A549 (cell line): ENCODE measurements at regions not wholly inside any gene's neighbourhood (a gene's known extent, or its start where the extent isn't known, plus 50 kb on each side); places are given as distances from the start of the nearest gene placed in this dataset.

ENCODE experiments used
- ATAC-seq, 2 experiments: fragments of 200-7000 bp in 1 of 2; fragments of >200 bp in 1 of 2; cut with Nextera tagmentation in 1 of 2; cut with Tn5 transposase in 1 of 2; 3 replicates each; pipeline versions ENCODE4 v1.8.0 to v1.9.1; 2018 to 2020; ENCODE audit warnings: mild to moderate bottlenecking in 1 of 2, moderate library complexity in 1 of 2
- CTCF ChIA-PET: fragments of 300-600 bp; sonication (Branson Sonifier 250); formaldehyde crosslinking; extraction: SDS; loops from one replicate; lab custom pipeline; 2021; ENCODE audit warnings: antibody characterized with exemption, inconsistent platforms; lab: Yijun Ruan, JAX
- POLR2A ChIA-PET: fragments of 350-600 bp; formaldehyde crosslinking; extraction: SDS; loops from one replicate; lab custom pipeline; 2021; ENCODE audit warnings: antibody characterized with exemption, inconsistent platforms; lab: Yijun Ruan, JAX
- DNase-seq, 2 experiments: peaks; one replicate each; pipeline versions ENCODE4 v3.0.0 to v3.0.0-alpha.2; 2011 to 2016; ENCODE audit warnings: low read depth in 1 of 2, low spot score in 1 of 2
- FAIRE-seq: peaks from 2 replicates; lab custom pipeline; 2011; peaks lifted over from hg19 to GRCh38; lab: Jason Lieb, UNC
- H3K27ac ChIP-seq, 2 experiments: fragments of >200 bp; sonication (Bioruptor Twin); formaldehyde crosslinking; 3 replicates each; pipeline ENCODE4 v1.5.1; 2016 to 2017
- H3K4me1 ChIP-seq: fragments of >200 bp; sonication (Bioruptor Twin); formaldehyde crosslinking; 3 replicates; pipeline ENCODE4 v1.6.1; 2016
- H3K4me2 ChIP-seq: fragments of >200 bp; sonication (Bioruptor Twin); formaldehyde crosslinking; 3 replicates; pipeline ENCODE4 v1.6.1; 2016
- H3K4me3 ChIP-seq: fragments of >200 bp; sonication (Bioruptor Twin); formaldehyde crosslinking; 3 replicates; pipeline ENCODE4 v1.5.1; 2016
- H3K9me3 ChIP-seq: fragments of >200 bp; sonication (Bioruptor Twin); formaldehyde crosslinking; 3 replicates; pipeline ENCODE4 v1.6.1; 2016
- CBX2 ChIP-seq: fragments of 200-600 bp; sonication (generic); IDR thresholded peaks from 2 replicates; pipeline ENCODE4 v1.6.1; 2016; ENCODE audit warnings: low read depth, mild to moderate bottlenecking, borderline replicate concordance
- CHD2 ChIP-seq: fragments of 150-350 bp; IDR thresholded peaks from 2 replicates; pipeline ENCODE4 v1.6.1; 2014; ENCODE audit warnings: low read length; ENCODE audit not compliant: partially characterized antibody
- CHD4 ChIP-seq: fragments of 200-600 bp; sonication (generic); IDR thresholded peaks from 2 replicates; pipeline ENCODE4 v1.6.1; 2016; ENCODE audit warnings: antibody characterized with exemption, mild to moderate bottlenecking, borderline replicate concordance
- ELK1 ChIP-seq: fragments of 150-350 bp; IDR thresholded peaks from 2 replicates; pipeline ENCODE4 v1.6.1; 2014; ENCODE audit warnings: low read depth, mild to moderate bottlenecking, low read length
- EP300 ChIP-seq, 2 experiments: fragments of >200 bp; sonication (Bioruptor Twin); formaldehyde crosslinking; IDR thresholded peaks; 2 replicates in 1 of 2; 3 replicates in 1 of 2; pipeline ENCODE4 v1.6.1; 2016 to 2017
- FOSL2 ChIP-seq, 2 experiments: fragments of 450-650 bp in 1 of 2; fragments of >200 bp in 1 of 2; sonication (Bioruptor Twin) in 1 of 2; formaldehyde crosslinking; IDR thresholded peaks; 2 replicates each; pipeline versions ENCODE4 v1.5.0 to v1.6.1; 2016 to 2020; ENCODE audit warnings: mild to moderate bottlenecking in 1 of 2, moderate library complexity in 1 of 2
- FOXS1 ChIP-seq: fragments of 250-450 bp; sonication (Bioruptor Pico); IDR thresholded peaks from 2 replicates; pipeline ENCODE4 v1.5.0; 2020; ENCODE audit warnings: mild to moderate bottlenecking, moderate library complexity
- GATA3 ChIP-seq: IDR thresholded peaks from 2 replicates; pipeline ENCODE4 v1.6.1; 2012; ENCODE audit warnings: borderline replicate concordance
- HMGXB4 ChIP-seq: fragments of 250-450 bp; sonication (Bioruptor Pico); IDR thresholded peaks from 2 replicates; pipeline ENCODE4 v1.5.0; 2021; ENCODE audit warnings: mild to moderate bottlenecking, moderate library complexity, borderline replicate concordance
- HOXA7 ChIP-seq: fragments of 250-450 bp; sonication (Bioruptor Pico); IDR thresholded peaks from 2 replicates; pipeline ENCODE4 v1.5.0; 2020; ENCODE audit warnings: mild to moderate bottlenecking, moderate library complexity
- HOXB5 ChIP-seq: fragments of 250-450 bp; sonication (Bioruptor Pico); IDR thresholded peaks from 2 replicates; pipeline ENCODE4 v1.5.0; 2020; ENCODE audit warnings: mild to moderate bottlenecking, moderate library complexity
- MAFK ChIP-seq: fragments of 450-650 bp; IDR thresholded peaks from 2 replicates; pipeline ENCODE4 v1.6.1; 2014; ENCODE audit not compliant: partially characterized antibody
- MAZ ChIP-seq: fragments of 150-350 bp; IDR thresholded peaks from 2 replicates; pipeline ENCODE4 v1.6.1; 2014; ENCODE audit warnings: antibody characterized with exemption, low read depth, low read length, borderline replicate concordance
- NFE2L2 ChIP-seq: fragments of 150-350 bp; conservative IDR thresholded peaks from 2 replicates; pipeline ENCODE4 v1.6.1; 2014; ENCODE audit warnings: low read length
- PHF8 ChIP-seq: fragments of 200-600 bp; sonication (generic); IDR thresholded peaks from 2 replicates; pipeline ENCODE4 v1.6.1; 2016; ENCODE audit warnings: low read depth, mild to moderate bottlenecking, antibody characterized with exemption, moderate library complexity, borderline replicate concordance
- POLR2A ChIP-seq: IDR thresholded peaks from 2 replicates; pipeline ENCODE4 v1.6.1; 2012; ENCODE audit warnings: mild to moderate bottlenecking, low read length
- RAD21 ChIP-seq, 2 experiments: fragments of >200 bp in 1 of 2; sonication (Bioruptor Twin) in 1 of 2; formaldehyde crosslinking in 1 of 2; IDR thresholded peaks in 1 of 2; conservative IDR thresholded peaks in 1 of 2; 2 replicates in 1 of 2; 3 replicates in 1 of 2; pipeline ENCODE4 v1.6.1; 2012 to 2018; ENCODE audit warnings: inconsistent platforms in 1 of 2
- RARB ChIP-seq: fragments of 250-450 bp; sonication (Bioruptor Pico); IDR thresholded peaks from 2 replicates; pipeline ENCODE4 v1.8.0; 2021; ENCODE audit warnings: mild to moderate bottlenecking, moderate library complexity
- RCOR1 ChIP-seq: fragments of 150-350 bp; IDR thresholded peaks from 2 replicates; pipeline ENCODE4 v1.6.1; 2014; ENCODE audit warnings: antibody characterized with exemption, low read length, low read depth
- RNF2 ChIP-seq: fragments of 200-600 bp; sonication (generic); IDR thresholded peaks from 2 replicates; pipeline ENCODE4 v1.6.1; 2016; ENCODE audit warnings: low read depth, mild to moderate bottlenecking, antibody characterized with exemption, moderate library complexity, borderline replicate concordance
- SREBF2 ChIP-seq: fragments of 450-650 bp; IDR thresholded peaks from 2 replicates; pipeline ENCODE4 v1.6.1; 2014; ENCODE audit warnings: mild to moderate bottlenecking, moderate library complexity
- TFCP2L1 ChIP-seq: fragments of 250-450 bp; sonication (Bioruptor Pico); IDR thresholded peaks from 2 replicates; pipeline ENCODE4 v1.5.0; 2021; ENCODE audit warnings: mild to moderate bottlenecking
- ZFP36 ChIP-seq: fragments of 450-650 bp; IDR thresholded peaks from 2 replicates; pipeline ENCODE4 v1.6.1; 2014; ENCODE audit warnings: borderline replicate concordance; ENCODE audit not compliant: partially characterized antibody
- WGBS: methylation state at CpG from one replicate; pipeline ENCODE4 v1.1.6; 2017; ENCODE audit errors: missing lambda C conversion rate; 5-methylcytosine and 5-hydroxymethylcytosine counted together
- TF ChIP-seq, protein P1 (sequence below): fragments of >200 bp; sonication (Bioruptor Twin); formaldehyde crosslinking; IDR thresholded peaks from 2 replicates; pipeline ENCODE4 v1.6.1; 2016
- TF ChIP-seq, protein P2 (sequence below): fragments of >200 bp; sonication (Bioruptor Twin); formaldehyde crosslinking; IDR thresholded peaks from 3 replicates; pipeline ENCODE4 v1.5.1; 2016
- TF ChIP-seq, protein P3 (sequence below): IDR thresholded peaks from 2 replicates; pipeline ENCODE4 v1.6.1; 2012
- TF ChIP-seq, protein P4 (sequence below): fragments of 200-600 bp; sonication (generic); IDR thresholded peaks from 2 replicates; pipeline ENCODE4 v1.6.1; 2016; ENCODE audit warnings: antibody characterized with exemption, mild to moderate bottlenecking, moderate library complexity
- TF ChIP-seq, protein P5 (sequence below): fragments of 250-450 bp; sonication (Bioruptor Pico); IDR thresholded peaks from 2 replicates; pipeline ENCODE4 v1.5.0; 2020; ENCODE audit warnings: low read depth, mild to moderate bottlenecking, moderate library complexity

- no peaks in the 10 kb centered on the region for H3K9me3 ChIP-seq
- peaks cover 2% of the 10 kb centered on the region; the same call in 2 of the 3 replicates for H3K4me1 ChIP-seq
- ChIA-PET POLR2A (no interaction called here), CTCF (no interaction called here)
- no peak overlapping the region for H3K27ac ChIP-seq
- no peak for ATAC-seq
- DNase-seq = no peak
- H3K4me2 ChIP-seq = no peak overlapping the region
- WGBS = 70% methylated on average over 4 of the region's 4 CpGs
- FAIRE-seq = no peak
- TF ChIP-seq FOXS1 (CRISPR knock-in tag) = no peak
- no peak for TF ChIP-seq SREBF2
- TF ChIP-seq, protein P1, sequence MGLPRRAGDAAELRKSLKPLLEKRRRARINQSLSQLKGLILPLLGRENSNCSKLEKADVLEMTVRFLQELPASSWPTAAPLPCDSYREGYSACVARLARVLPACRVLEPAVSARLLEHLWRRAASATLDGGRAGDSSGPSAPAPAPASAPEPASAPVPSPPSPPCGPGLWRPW = no peak
- no peak for TF ChIP-seq RARB (CRISPR knock-in tag)
- no peak for TF ChIP-seq CHD2
- TF ChIP-seq GATA3 = no peak
- no peak for TF ChIP-seq MAZ
- no peak for TF ChIP-seq CBX2
- TF ChIP-seq, protein P2, sequence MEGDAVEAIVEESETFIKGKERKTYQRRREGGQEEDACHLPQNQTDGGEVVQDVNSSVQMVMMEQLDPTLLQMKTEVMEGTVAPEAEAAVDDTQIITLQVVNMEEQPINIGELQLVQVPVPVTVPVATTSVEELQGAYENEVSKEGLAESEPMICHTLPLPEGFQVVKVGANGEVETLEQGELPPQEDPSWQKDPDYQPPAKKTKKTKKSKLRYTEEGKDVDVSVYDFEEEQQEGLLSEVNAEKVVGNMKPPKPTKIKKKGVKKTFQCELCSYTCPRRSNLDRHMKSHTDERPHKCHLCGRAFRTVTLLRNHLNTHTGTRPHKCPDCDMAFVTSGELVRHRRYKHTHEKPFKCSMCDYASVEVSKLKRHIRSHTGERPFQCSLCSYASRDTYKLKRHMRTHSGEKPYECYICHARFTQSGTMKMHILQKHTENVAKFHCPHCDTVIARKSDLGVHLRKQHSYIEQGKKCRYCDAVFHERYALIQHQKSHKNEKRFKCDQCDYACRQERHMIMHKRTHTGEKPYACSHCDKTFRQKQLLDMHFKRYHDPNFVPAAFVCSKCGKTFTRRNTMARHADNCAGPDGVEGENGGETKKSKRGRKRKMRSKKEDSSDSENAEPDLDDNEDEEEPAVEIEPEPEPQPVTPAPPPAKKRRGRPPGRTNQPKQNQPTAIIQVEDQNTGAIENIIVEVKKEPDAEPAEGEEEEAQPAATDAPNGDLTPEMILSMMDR = no peak
- TF ChIP-seq EP300 (IDR thresholded peaks at IDR 0.05) = no peak
- no peak for TF ChIP-seq HMGXB4
- no peak for TF ChIP-seq RCOR1
- TF ChIP-seq HOXB5 (CRISPR knock-in tag) = no peak
- TF ChIP-seq, protein P3, sequence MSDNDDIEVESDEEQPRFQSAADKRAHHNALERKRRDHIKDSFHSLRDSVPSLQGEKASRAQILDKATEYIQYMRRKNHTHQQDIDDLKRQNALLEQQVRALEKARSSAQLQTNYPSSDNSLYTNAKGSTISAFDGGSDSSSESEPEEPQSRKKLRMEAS = no peak
- no peak for TF ChIP-seq PHF8
- TF ChIP-seq HOXA7 (CRISPR knock-in tag) = no peak
- no peak overlapping the region for H3K4me3 ChIP-seq
These were observed 360.6 kb upstream of the ANKRD30A start for GRCh38 chr10:36764823-36765222.

- WGBS = 50% methylated on average over 1 of the region's 1 CpG
- POLR2A ChIA-PET = no interaction called here
- no peak for FAIRE-seq
These were observed 364.3 kb upstream of the ANKRD30A start for GRCh38 chr10:36761121-36761520.

More at GRCh38 chr10:36761121-36761520, 364.3 kb upstream of the ANKRD30A start:
- no peak overlapping the region for H3K4me3 ChIP-seq
- CTCF ChIA-PET = interaction anchor here (0.7 to 1.3 kb wide), 5 partner anchors 11 to 1126 kb away, joined by 3 to 6 read pairs (median 4); no protein-coding TSS in a partner anchor
- H3K4me1 ChIP-seq = peaks cover 16% of the 10 kb centered on the region
- H3K9me3 ChIP-seq = no peaks in the 10 kb centered on the region
- H3K4me2 ChIP-seq = no peak overlapping the region
- no peak overlapping the region for H3K27ac ChIP-seq
- ATAC-seq (no peak), DNase-seq (no peak)
- TF ChIP-seq CHD4 (no peak), RNF2 (no peak), MAZ (no peak), MAFK (no peak), ELK1 (no peak), ZFP36 (no peak), RAD21 (conservative IDR thresholded peaks at IDR 0.05 in 1 of 2, IDR thresholded peaks at IDR 0.05 in 1 of 2) (no peak), POLR2A (no peak), TFCP2L1 (no peak), NFE2L2 (no peak), FOSL2 (IDR thresholded peaks at IDR 0.05) (no peak), FOSL2 (CRISPR knock-in tag; IDR thresholded peaks at IDR 0.05) (no peak)
- TF ChIP-seq, protein P4, sequence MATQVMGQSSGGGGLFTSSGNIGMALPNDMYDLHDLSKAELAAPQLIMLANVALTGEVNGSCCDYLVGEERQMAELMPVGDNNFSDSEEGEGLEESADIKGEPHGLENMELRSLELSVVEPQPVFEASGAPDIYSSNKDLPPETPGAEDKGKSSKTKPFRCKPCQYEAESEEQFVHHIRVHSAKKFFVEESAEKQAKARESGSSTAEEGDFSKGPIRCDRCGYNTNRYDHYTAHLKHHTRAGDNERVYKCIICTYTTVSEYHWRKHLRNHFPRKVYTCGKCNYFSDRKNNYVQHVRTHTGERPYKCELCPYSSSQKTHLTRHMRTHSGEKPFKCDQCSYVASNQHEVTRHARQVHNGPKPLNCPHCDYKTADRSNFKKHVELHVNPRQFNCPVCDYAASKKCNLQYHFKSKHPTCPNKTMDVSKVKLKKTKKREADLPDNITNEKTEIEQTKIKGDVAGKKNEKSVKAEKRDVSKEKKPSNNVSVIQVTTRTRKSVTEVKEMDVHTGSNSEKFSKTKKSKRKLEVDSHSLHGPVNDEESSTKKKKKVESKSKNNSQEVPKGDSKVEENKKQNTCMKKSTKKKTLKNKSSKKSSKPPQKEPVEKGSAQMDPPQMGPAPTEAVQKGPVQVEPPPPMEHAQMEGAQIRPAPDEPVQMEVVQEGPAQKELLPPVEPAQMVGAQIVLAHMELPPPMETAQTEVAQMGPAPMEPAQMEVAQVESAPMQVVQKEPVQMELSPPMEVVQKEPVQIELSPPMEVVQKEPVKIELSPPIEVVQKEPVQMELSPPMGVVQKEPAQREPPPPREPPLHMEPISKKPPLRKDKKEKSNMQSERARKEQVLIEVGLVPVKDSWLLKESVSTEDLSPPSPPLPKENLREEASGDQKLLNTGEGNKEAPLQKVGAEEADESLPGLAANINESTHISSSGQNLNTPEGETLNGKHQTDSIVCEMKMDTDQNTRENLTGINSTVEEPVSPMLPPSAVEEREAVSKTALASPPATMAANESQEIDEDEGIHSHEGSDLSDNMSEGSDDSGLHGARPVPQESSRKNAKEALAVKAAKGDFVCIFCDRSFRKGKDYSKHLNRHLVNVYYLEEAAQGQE = no peak
- TF ChIP-seq, protein P5, sequence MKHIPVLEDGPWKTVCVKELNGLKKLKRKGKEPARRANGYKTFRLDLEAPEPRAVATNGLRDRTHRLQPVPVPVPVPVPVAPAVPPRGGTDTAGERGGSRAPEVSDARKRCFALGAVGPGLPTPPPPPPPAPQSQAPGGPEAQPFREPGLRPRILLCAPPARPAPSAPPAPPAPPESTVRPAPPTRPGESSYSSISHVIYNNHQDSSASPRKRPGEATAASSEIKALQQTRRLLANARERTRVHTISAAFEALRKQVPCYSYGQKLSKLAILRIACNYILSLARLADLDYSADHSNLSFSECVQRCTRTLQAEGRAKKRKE (CRISPR knock-in tag) = no peak
